ENCODE measurements at regions not wholly inside any gene's neighbourhood (a gene's known extent, or its start where the extent isn't known, plus 50 kb on each side); places are given as distances from the start of the nearest gene placed in this dataset.

DNA sequence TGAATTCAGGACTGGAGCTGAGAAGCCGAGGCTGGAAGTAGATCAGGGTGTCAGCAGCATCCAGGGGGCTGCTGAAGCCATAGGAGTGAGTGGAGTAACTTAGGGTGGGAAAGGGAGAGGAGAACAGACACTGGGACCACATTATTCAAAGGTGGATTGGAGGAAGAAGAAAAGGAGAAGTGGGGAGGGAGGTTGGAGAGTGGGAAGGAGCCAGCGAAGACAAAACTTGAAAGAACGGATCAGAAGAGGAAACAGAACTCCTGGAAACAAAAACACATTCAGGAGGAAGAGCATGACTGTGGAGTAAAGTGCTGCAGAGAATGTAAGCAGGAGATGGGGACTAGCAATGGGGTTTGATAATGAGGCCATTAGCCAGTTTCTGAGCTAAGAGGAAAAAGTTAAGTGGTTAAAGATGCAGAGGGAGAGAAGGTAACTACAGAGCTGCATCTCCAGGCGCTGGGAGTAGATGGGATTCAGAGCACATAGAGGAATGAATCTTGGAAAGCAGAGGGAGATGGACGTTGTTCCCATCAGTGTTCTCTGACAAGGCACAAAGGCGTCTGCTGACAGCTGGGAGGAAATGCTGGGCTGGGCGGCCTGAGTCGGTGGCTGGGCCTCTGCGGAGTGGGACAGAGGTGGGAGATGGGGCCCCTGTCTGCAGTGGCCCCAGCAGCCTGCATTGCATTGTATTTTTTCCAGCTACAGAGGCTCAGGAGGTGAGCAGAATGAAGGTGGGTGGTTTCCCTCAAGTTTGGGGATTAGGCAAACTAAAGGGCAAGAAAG is 63.1 kb upstream of the LEP start:
- H3K4me3 ChIP-seq (replicated peaks in 1 of 3; ENCODE audit: low read depth in 2 of 3, low read length in 3 of 3), result no peak overlapping the region
- H3K27me3 ChIP-seq (ENCODE audit: control insufficient read depth in 2 of 2, insufficient read depth in 2 of 2, low read length in 2 of 2), result no peaks in the 10 kb centered on the region
- H3K79me2 ChIP-seq (ENCODE audit: insufficient read depth, low read length), result no peaks in the 10 kb centered on the region
- H3K27me3 Mint-ChIP-seq (ENCODE audit: low read depth in 3 of 3), result peaks cover 12 to 20% (median 19%) of the 10 kb centered on the region in 3 donors
- no peaks in the 10 kb centered on the region for H3K36me3 ChIP-seq (replicated peaks in 1 of 2; ENCODE audit: control insufficient read depth in 1 of 2, insufficient read depth in 2 of 2, low read length in 2 of 2)
- H2AFZ ChIP-seq (ENCODE audit: insufficient read depth, low read depth, low read length, poor library complexity, severe bottlenecking), result no peak overlapping the region
- H3K4me1 ChIP-seq (ENCODE audit: control insufficient read depth in 1 of 2, insufficient read depth in 2 of 2, low read length in 2 of 2), result peaks cover 12 to 24% of the 10 kb centered on the region in 2 donors
- peak overlapping the region in 1 of 2 donors; percentile 35 for H3K4me3 Mint-ChIP-seq
- peaks cover 0 to 2% (median 0%) of the 10 kb centered on the region in 7 donors for H3K9me3 Mint-ChIP-seq
- H3K9me3 ChIP-seq (replicated peaks in 1 of 2; ENCODE audit: control insufficient read depth in 1 of 2, insufficient read depth in 1 of 2, low read length in 2 of 2), result no peaks in the 10 kb centered on the region
- H3K4me2 ChIP-seq (replicated peaks; ENCODE audit: extremely low read depth, low read length, poor library complexity, severe bottlenecking), result no peak overlapping the region
- H3K36me3 Mint-ChIP-seq, result no peaks in the 10 kb centered on the region
- DNase-seq, result no peak
- peaks cover 25% of the 10 kb centered on the region for H3K4me1 Mint-ChIP-seq
- H3K9ac ChIP-seq (ENCODE audit: insufficient read depth, low read length, poor library complexity, severe bottlenecking), result no peak overlapping the region
- 74% methylated on average over 6 of the region's 9 CpGs for WGBS (ENCODE audit: insufficient coverage)
- H3K27ac Mint-ChIP-seq, result no peak overlapping the region
- no peak overlapping the region for H3K27ac ChIP-seq (ENCODE audit: low read depth in 1 of 2, low read length in 2 of 2)
- TF ChIP-seq, protein P1, sequence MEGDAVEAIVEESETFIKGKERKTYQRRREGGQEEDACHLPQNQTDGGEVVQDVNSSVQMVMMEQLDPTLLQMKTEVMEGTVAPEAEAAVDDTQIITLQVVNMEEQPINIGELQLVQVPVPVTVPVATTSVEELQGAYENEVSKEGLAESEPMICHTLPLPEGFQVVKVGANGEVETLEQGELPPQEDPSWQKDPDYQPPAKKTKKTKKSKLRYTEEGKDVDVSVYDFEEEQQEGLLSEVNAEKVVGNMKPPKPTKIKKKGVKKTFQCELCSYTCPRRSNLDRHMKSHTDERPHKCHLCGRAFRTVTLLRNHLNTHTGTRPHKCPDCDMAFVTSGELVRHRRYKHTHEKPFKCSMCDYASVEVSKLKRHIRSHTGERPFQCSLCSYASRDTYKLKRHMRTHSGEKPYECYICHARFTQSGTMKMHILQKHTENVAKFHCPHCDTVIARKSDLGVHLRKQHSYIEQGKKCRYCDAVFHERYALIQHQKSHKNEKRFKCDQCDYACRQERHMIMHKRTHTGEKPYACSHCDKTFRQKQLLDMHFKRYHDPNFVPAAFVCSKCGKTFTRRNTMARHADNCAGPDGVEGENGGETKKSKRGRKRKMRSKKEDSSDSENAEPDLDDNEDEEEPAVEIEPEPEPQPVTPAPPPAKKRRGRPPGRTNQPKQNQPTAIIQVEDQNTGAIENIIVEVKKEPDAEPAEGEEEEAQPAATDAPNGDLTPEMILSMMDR (IDR thresholded peaks at IDR 0.05), result no peak
- H4K20me1 ChIP-seq (ENCODE audit: insufficient read depth, low read length), result no peaks in the 10 kb centered on the region
- intact Hi-C loops (cut with micrococcal nuclease), result no loop called here

DNA sequence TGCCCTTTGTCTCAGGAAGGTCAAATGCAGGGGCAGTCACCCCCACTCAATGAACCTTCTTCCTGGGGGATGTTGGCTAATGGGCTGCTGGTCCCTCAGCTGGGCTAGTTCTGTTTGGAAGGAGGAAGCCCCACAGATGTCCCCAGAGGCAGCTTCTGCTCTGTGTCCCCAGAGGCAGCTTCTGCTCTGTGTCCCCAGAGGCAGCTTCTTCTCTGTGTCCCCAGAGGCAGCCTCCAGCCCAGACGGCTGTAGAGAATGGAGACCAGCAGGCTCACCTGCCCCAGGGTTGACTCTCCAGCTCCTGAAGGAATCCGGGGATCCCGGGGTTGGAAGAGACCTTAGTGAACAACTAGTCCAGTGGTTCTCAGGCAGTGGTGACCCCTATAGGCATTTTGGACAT is 62.5 kb upstream of the LEP start:
- Histone ChIP-seq H4K20me1 (ENCODE audit: insufficient read depth, low read length) (no peaks in the 10 kb centered on the region), H3K27ac (ENCODE audit: low read depth in 1 of 2, low read length in 2 of 2) (no peak overlapping the region), H3K4me3 (replicated peaks in 1 of 3; ENCODE audit: low read depth in 2 of 3, low read length in 3 of 3) (no peak overlapping the region), H3K4me2 (replicated peaks; ENCODE audit: extremely low read depth, low read length, poor library complexity, severe bottlenecking) (no peak overlapping the region), H3K27me3 (ENCODE audit: control insufficient read depth in 2 of 2, insufficient read depth in 2 of 2, low read length in 2 of 2) (no peaks in the 10 kb centered on the region), H3K9me3 (replicated peaks in 1 of 2; ENCODE audit: control insufficient read depth in 1 of 2, insufficient read depth in 1 of 2, low read length in 2 of 2) (no peaks in the 10 kb centered on the region), H3K9ac (ENCODE audit: insufficient read depth, low read length, poor library complexity, severe bottlenecking) (no peak overlapping the region), H3K4me1 (ENCODE audit: control insufficient read depth in 1 of 2, insufficient read depth in 2 of 2, low read length in 2 of 2) (peaks cover 12 to 24% of the 10 kb centered on the region in 2 donors), H2AFZ (ENCODE audit: insufficient read depth, low read depth, low read length, poor library complexity, severe bottlenecking) (no peak overlapping the region), H3K36me3 (replicated peaks in 1 of 2; ENCODE audit: control insufficient read depth in 1 of 2, insufficient read depth in 2 of 2, low read length in 2 of 2) (no peaks in the 10 kb centered on the region), H3K79me2 (ENCODE audit: insufficient read depth, low read length) (no peaks in the 10 kb centered on the region)
- peaks cover 25% of the 10 kb centered on the region for H3K4me1 Mint-ChIP-seq
- no peaks in the 10 kb centered on the region for H3K36me3 Mint-ChIP-seq
- no peak for DNase-seq
- H3K27me3 Mint-ChIP-seq (ENCODE audit: low read depth in 3 of 3), result peaks cover 11 to 19% (median 18%) of the 10 kb centered on the region in 3 donors
- 88% methylated on average over 1 of the region's 3 CpGs for WGBS (ENCODE audit: insufficient coverage)
- TF ChIP-seq, protein P1 (IDR thresholded peaks at IDR 0.05), result no peak
- peaks cover 0 to 2% (median 0%) of the 10 kb centered on the region in 7 donors for H3K9me3 Mint-ChIP-seq
- intact Hi-C loops (cut with micrococcal nuclease), result no loop called here
- H3K27ac Mint-ChIP-seq, result no peak overlapping the region
- no peak overlapping the region for H3K4me3 Mint-ChIP-seq

Measured in CD14-positive monocyte (primary cell).